Activated CD4-positive, alpha-beta T cell treated with anti-CD3 and anti-CD28 coated beads, Interleukin-2, amount 10 ng/mL, durations not matched to agents 24 days and 14 days (primary cell): ENCODE measurements at regions not wholly inside any gene's neighbourhood (a gene's known extent, or its start where the extent isn't known, plus 50 kb on each side); places are given as distances from the start of the nearest gene placed in this dataset.
"Not testable (repeated sequence)": the region's sequence is repeated elsewhere in the genome, so short reads cannot be mapped to it uniquely, and the experiment has no call there.

Source experiments
- DNase-seq: peaks from one replicate; pipeline ENCODE4 v3.0.0; 2022
- H3K27ac Mint-ChIP-seq: one replicate; pipeline ENCODE4 v1.8.0; 2022; ENCODE audit warnings: mild to moderate bottlenecking, mixed read lengths
- H3K27me3 Mint-ChIP-seq: one replicate; pipeline ENCODE4 v1.8.0; 2022; ENCODE audit warnings: mixed read lengths
- H3K36me3 Mint-ChIP-seq: one replicate; pipeline ENCODE4 v1.8.0; 2022; ENCODE audit warnings: low read depth, mild to moderate bottlenecking, mixed read lengths
- H3K4me1 Mint-ChIP-seq: one replicate; pipeline ENCODE4 v1.8.0; 2021; ENCODE audit warnings: mixed read lengths
- H3K4me3 Mint-ChIP-seq: one replicate; pipeline ENCODE4 v1.8.0; 2022; ENCODE audit warnings: mild to moderate bottlenecking, moderate library complexity, mixed read lengths
- H3K9me3 Mint-ChIP-seq: one replicate; pipeline ENCODE4 v1.8.0; 2021; ENCODE audit warnings: mixed read lengths
- intact Hi-C: fragments of 100-400 bp; cut with micrococcal nuclease; formaldehyde crosslinking; loops from one replicate; pipeline ENCODE4 v1.15.1; 2023

DNA sequence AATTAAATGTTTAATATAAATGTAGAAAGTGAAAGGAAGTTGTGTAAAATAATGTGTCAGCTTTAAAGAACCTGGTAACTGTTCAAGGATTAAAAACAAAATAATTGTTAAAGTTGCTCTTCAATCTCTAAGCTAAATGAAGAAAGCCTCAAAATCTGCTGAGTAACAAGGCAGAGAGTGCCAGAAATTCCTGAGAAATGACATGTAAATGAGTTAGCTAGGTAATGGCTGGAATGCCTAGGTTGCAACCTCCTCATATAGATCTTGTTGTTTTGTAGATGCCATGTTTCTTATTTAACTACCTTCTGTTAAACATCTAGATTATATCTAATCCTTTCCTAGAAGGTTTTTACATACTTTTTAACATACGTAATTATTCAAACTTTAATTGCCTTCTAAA is 763.6 kb upstream of the AGA start:
- H3K36me3 Mint-ChIP-seq, result no peaks in the 10 kb centered on the region
- DNase-seq, result no peak
- no peak overlapping the region for H3K4me3 Mint-ChIP-seq
- H3K9me3 Mint-ChIP-seq, result peaks cover 11% of the 10 kb centered on the region
- H3K4me1 Mint-ChIP-seq, result no peaks in the 10 kb centered on the region
- H3K27me3 Mint-ChIP-seq, result no peaks in the 10 kb centered on the region
- intact Hi-C loops, result no loop called here
- H3K27ac Mint-ChIP-seq, result no peak overlapping the region

DNA sequence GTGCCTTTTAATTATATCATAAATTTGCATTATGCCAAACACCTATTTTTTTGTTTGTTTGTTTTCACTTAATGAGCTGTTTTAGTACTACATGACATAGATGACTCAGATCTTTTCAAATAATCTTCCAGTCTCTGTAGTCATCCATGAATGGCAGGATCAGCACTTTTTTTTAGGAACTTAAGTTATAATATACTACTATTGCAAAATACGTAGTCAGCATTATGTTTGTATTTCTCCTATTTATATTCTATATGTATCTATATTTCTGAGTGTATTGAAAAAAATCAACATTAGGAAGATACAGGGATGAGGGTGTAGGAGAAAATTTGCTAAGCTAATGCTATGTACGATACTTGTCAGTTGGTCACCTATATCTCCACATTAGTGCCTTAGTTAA is 773.1 kb upstream of the AGA start:
- Mint-ChIP-seq H3K36me3 (no peaks in the 10 kb centered on the region), H3K9me3 (no peaks in the 10 kb centered on the region), H3K4me3 (no peak overlapping the region), H3K27ac (no peak overlapping the region), H3K27me3 (no peaks in the 10 kb centered on the region), H3K4me1 (no peaks in the 10 kb centered on the region)
- no peak for DNase-seq
- intact Hi-C loops, result no loop called here

- no peaks in the 10 kb centered on the region for H3K27me3 Mint-ChIP-seq
- intact Hi-C loops, result no loop called here
- H3K9me3 Mint-ChIP-seq, result no peaks in the 10 kb centered on the region
- no peak overlapping the region for H3K27ac Mint-ChIP-seq
- H3K4me1 Mint-ChIP-seq, result no peaks in the 10 kb centered on the region
- no peak overlapping the region for H3K4me3 Mint-ChIP-seq
- H3K36me3 Mint-ChIP-seq, result no peaks in the 10 kb centered on the region
- DNase-seq, result no peak
These were observed 773.5 kb upstream of the AGA start for GRCh38 chr4:178215763-178216162.

- H3K36me3 Mint-ChIP-seq, H3K27me3 Mint-ChIP-seq, H3K4me3 Mint-ChIP-seq, H3K4me1 Mint-ChIP-seq, H3K27ac Mint-ChIP-seq, intact Hi-C loops, DNase-seq: not testable (repeated sequence)
- peaks cover 11% of the 10 kb centered on the region for H3K9me3 Mint-ChIP-seq
These were observed 784.2 kb upstream of the AGA start for GRCh38 chr4:178226421-178226820.

GRCh38 chr4:178233906-178234305 is 791.7 kb upstream of the AGA start:
- Mint-ChIP-seq H3K4me3 (no peak overlapping the region), H3K9me3 (peaks cover 8% of the 10 kb centered on the region), H3K4me1 (no peaks in the 10 kb centered on the region), H3K27ac (no peak overlapping the region), H3K27me3 (no peaks in the 10 kb centered on the region), H3K36me3 (no peaks in the 10 kb centered on the region)
- DNase-seq, result no peak
- intact Hi-C loops, result no loop called here

DNA sequence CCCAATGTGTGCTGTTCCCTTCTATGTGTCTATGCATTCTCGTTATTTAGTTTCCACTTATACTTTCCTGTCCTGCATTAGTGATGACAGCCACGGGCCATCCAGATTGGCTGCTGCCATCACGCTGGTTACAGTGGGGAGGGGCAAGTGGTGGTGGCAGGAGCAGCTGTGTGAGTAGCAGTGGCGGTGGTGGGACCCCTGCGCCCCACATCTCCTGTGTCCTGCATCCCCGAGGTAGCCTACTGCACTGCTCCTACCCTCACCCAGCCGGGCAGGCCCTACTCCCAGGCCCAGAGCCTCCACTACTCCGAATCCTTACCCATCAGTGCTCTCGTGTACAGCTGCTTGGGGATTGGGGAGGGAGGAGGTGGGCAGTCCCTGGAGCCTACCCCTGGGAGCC is 798.7 kb upstream of the AGA start:
- no peak for DNase-seq
- H3K27ac Mint-ChIP-seq, result no peak overlapping the region
- H3K4me1 Mint-ChIP-seq, result no peaks in the 10 kb centered on the region
- H3K9me3 Mint-ChIP-seq, result no peaks in the 10 kb centered on the region
- H3K27me3 Mint-ChIP-seq, result no peaks in the 10 kb centered on the region
- H3K4me3 Mint-ChIP-seq, result no peak overlapping the region
- no peaks in the 10 kb centered on the region for H3K36me3 Mint-ChIP-seq
- intact Hi-C loops, result no loop called here

GRCh38 chr4:178241601-178242118 is 799.4 kb upstream of the AGA start:
- Mint-ChIP-seq H3K36me3 (no peaks in the 10 kb centered on the region), H3K4me3 (no peak overlapping the region), H3K27me3 (no peaks in the 10 kb centered on the region), H3K4me1 (no peaks in the 10 kb centered on the region), H3K27ac (no peak overlapping the region), H3K9me3 (no peaks in the 10 kb centered on the region)
- intact Hi-C loops, result no loop called here
- DNase-seq, result no peak

DNA sequence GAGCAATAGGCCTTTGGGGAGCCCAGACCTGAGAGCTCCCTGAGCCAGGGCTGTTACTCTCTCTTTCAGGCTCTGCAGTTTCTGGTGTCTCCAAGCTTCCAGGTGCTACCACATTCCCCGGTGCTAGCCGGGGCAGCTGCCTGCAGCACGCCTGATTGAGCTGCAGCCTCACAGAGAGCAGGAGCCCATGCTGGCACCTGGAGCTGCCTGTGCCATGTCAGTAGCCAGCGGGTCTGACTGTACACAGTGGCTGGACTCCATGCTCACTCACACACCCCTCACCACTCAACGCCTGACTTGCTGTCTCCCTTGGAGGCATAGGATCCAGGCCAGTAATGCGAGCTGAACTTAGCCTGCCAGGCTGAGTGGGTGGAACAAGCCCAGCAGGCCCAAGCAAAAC is 800.4 kb upstream of the AGA start:
- H3K27ac Mint-ChIP-seq, result no peak overlapping the region
- H3K4me3 Mint-ChIP-seq, result no peak overlapping the region

DNA sequence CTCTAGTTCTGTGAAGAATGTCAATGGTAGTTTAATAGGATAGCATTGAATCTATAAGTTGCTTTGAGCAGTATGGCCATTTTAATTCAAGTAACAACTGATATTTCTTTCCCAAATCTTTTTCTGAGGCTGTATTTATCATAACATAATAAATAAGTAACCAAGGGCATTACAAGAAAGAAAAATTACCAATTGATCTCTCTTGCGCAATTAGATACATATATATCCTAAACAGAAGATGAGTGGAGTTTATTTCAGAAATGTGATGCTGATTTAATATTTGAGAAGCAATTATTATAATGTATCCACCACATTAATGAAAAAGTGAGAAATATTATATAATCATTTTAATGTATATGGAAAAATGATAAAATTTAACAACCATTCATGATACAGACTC is 802.5 kb upstream of the AGA start:
- no peak for DNase-seq
- Mint-ChIP-seq H3K4me1 (no peaks in the 10 kb centered on the region), H3K9me3 (no peaks in the 10 kb centered on the region), H3K4me3 (no peak overlapping the region), H3K27ac (no peak overlapping the region), H3K27me3 (no peaks in the 10 kb centered on the region), H3K36me3 (no peaks in the 10 kb centered on the region)
- intact Hi-C loops, result no loop called here

More for the DNA sequence above, 800.4 kb upstream of the AGA start:
- H3K9me3 Mint-ChIP-seq, result no peaks in the 10 kb centered on the region
- no peaks in the 10 kb centered on the region for H3K4me1 Mint-ChIP-seq
- DNase-seq, result no peak
- no peaks in the 10 kb centered on the region for H3K27me3 Mint-ChIP-seq
- H3K36me3 Mint-ChIP-seq, result no peaks in the 10 kb centered on the region
- intact Hi-C loops, result no loop called here

GRCh38 chr4:178255172-178255571 is 812.9 kb upstream of the AGA start:
- no peak overlapping the region for H3K27ac Mint-ChIP-seq
- no peak overlapping the region for H3K4me3 Mint-ChIP-seq
- H3K36me3 Mint-ChIP-seq, result no peaks in the 10 kb centered on the region
- no peaks in the 10 kb centered on the region for H3K27me3 Mint-ChIP-seq
- H3K4me1 Mint-ChIP-seq, result no peaks in the 10 kb centered on the region
- no peaks in the 10 kb centered on the region for H3K9me3 Mint-ChIP-seq
- DNase-seq, result no peak
- intact Hi-C loops, result no loop called here

DNA sequence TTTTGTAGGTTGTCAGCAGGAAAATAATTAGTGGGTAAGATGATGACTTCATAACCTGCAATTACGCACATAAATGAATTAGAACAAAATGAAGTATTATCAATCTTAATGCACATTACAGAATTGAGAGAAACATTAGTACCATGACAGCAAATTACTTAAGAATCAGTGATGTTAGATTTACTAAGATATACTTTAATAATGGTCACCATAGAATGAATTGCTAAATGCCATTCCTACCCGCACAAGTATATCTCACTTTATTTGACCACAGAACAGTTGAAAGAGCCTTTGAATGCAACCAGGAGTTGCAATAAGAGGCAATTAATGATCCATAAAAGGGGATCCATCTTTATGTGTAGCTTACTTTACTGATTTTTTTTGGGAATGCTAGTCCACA is 816.4 kb upstream of the AGA start:
- H3K36me3 Mint-ChIP-seq, result no peaks in the 10 kb centered on the region
- no peaks in the 10 kb centered on the region for H3K4me1 Mint-ChIP-seq
- H3K9me3 Mint-ChIP-seq, result no peaks in the 10 kb centered on the region
- DNase-seq, result no peak
- no peak overlapping the region for H3K27ac Mint-ChIP-seq
- H3K27me3 Mint-ChIP-seq, result no peaks in the 10 kb centered on the region
- intact Hi-C loops, result no loop called here
- H3K4me3 Mint-ChIP-seq, result no peak overlapping the region

DNA sequence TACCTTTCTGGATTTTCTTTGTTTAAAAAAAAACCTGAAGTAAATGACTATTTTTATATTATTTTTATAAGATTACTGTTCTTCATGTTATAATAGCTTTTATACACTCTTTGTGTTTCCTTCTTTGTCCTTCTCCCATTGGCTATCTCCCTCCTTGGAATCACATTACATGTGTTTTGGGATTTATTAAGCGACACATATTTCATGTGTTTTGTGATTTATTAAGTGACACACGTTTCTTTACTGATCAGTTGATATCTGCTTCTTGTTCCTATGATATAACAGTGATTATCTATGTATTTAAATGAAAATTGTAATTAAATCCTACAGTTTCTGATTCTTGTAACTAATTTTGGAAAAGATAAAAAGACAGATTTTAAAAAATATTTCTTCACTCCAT is 817.3 kb upstream of the AGA start:
- no peak for DNase-seq
- Mint-ChIP-seq H3K27ac (no peak overlapping the region), H3K4me1 (no peaks in the 10 kb centered on the region), H3K4me3 (no peak overlapping the region), H3K27me3 (no peaks in the 10 kb centered on the region), H3K9me3 (no peaks in the 10 kb centered on the region), H3K36me3 (no peaks in the 10 kb centered on the region)
- intact Hi-C loops, result no loop called here

- Mint-ChIP-seq H3K9me3 (no peaks in the 10 kb centered on the region), H3K27me3 (no peaks in the 10 kb centered on the region), H3K27ac (no peak overlapping the region), H3K4me3 (no peak overlapping the region), H3K4me1 (no peaks in the 10 kb centered on the region), H3K36me3 (no peaks in the 10 kb centered on the region)
- no peak for DNase-seq
- intact Hi-C loops, result no loop called here
These were observed 821.8 kb upstream of the AGA start for GRCh38 chr4:178264001-178264400.

GRCh38 chr4:178271386-178271785 is 829.1 kb upstream of the AGA start:
- no peak overlapping the region for H3K27ac Mint-ChIP-seq
- DNase-seq, result no peak
- no peaks in the 10 kb centered on the region for H3K27me3 Mint-ChIP-seq
- H3K36me3 Mint-ChIP-seq, result no peaks in the 10 kb centered on the region
- no peaks in the 10 kb centered on the region for H3K4me1 Mint-ChIP-seq
- no peaks in the 10 kb centered on the region for H3K9me3 Mint-ChIP-seq
- intact Hi-C loops, result no loop called here
- H3K4me3 Mint-ChIP-seq, result no peak overlapping the region

DNA sequence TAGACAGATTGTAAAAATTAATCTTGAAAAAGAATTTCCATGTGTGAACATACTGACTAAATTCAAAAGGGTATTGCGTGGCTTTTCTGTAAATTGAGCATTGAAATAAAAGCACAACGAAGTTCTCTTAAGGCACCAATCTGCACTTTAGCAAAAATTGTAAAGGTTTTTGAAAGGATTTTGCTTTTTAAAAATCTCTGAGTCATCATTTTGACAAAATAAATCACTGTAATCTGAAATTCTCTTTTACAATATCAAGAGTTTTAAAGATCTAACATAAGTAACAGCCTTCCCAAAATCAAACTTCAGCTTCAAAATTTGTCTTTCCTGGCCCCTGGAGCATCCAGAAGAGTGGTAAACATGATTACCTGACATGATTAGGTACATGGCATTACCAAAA is 830.9 kb upstream of the AGA start:
- Mint-ChIP-seq H3K27me3 (no peaks in the 10 kb centered on the region), H3K27ac (no peak overlapping the region), H3K4me3 (no peak overlapping the region), H3K36me3 (no peaks in the 10 kb centered on the region), H3K4me1 (no peaks in the 10 kb centered on the region), H3K9me3 (no peaks in the 10 kb centered on the region)
- DNase-seq, result no peak
- intact Hi-C loops, result no loop called here
